ENCODE measurements at regions not wholly inside any gene's neighbourhood (a gene's known extent, or its start where the extent isn't known, plus 50 kb on each side); places are given as distances from the start of the nearest gene placed in this dataset.

DNA sequence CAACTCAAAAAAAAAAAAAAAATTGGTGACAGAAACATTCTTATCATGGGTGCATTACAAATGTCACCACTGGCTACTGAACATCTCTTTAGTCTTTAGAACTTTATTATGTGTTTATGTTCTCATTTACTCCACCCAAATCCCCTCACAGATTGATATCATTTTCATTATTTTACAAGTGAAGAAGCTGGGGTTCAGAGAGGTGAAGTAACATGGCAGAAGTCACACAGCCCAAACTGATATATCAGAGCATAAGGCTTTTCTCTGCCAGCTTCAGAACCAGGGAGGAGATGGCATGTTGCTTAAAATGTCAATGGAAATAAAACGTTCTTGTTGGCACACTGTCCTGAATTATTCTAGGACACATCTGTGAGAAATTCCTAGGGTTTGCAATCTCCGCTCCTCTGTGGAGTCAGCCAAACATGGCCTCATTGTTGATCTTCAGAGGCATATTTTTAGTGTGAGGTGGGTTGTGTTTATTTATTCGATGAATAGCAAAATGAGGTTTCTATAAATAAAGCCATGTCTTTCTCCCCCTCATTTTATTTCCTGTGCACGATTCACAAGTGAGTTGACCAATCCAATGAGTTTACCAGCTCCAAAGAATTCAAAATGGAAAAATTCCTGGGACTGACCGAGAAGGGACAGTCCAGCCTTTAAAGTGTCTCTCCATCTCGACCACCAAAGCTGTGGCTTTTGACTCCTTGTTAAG, 72.9 kb upstream of the ANO1 start:
- TF ChIP-seq CTCF (IDR thresholded peaks at IDR 0.05; ENCODE audit: low read depth, low read length) (no peak), EZH2phosphoT487 (IDR thresholded peaks at IDR 0.05; ENCODE audit: low read depth) (no peak)
